ENCODE measurements at regions not wholly inside any gene's neighbourhood (a gene's known extent, or its start where the extent isn't known, plus 50 kb on each side); places are given as distances from the start of the nearest gene placed in this dataset.

DNA sequence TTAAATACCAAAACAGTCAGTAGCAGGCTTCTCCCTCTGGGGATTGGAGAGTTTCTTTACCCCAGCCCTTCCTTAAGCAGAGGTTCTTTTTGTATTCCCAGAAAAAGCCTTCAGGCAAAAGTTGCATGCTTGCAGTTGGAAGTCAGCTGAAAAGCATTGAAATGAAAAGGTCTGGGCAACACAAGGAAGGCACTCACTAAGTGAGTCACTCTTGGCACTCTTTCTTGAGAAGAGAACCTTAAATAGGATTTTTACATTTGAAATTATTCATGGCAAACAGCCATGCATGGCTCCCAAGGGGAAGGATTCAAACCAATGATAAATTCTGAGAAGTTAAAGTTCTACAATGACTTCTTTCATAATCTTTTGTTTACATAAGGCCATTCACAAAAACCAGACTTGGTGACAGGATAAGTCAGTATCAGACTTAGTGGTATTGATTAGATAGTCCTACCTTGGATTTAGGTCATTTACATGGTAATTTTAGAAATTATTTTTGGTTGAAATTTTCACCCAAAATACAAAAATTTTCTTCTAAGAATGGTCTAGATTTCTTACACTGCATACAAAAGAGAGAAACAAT, 2068.9 kb downstream of the PCDH7 start:
- TF ChIP-seq POLR2A (IDR thresholded peaks at IDR 0.05; ENCODE audit: low read length): no peak
- TF ChIP-seq GATA1 (IDR thresholded peaks at IDR 0.05; ENCODE audit: low read depth, low read length): no peak
